Stimulated activated naive CD8-positive, alpha-beta T cell treated with anti-CD3 and anti-CD28 coated beads, Interleukin-15, Interleukin-2, amounts not matched to agents 100 U/mL and 50 U/mL, for 24 hours (primary cell): ENCODE measurements at regions not wholly inside any gene's neighbourhood (a gene's known extent, or its start where the extent isn't known, plus 50 kb on each side); places are given as distances from the start of the nearest gene placed in this dataset.

Source experiments
- ATAC-seq: fragments of 150-1000 bp; cut with Tn5 transposase; one replicate; pipeline ENCODE4 v1.10.0; 2021
- DNase-seq: peaks from one replicate; pipeline ENCODE4 v3.0.0; 2021

DNA sequence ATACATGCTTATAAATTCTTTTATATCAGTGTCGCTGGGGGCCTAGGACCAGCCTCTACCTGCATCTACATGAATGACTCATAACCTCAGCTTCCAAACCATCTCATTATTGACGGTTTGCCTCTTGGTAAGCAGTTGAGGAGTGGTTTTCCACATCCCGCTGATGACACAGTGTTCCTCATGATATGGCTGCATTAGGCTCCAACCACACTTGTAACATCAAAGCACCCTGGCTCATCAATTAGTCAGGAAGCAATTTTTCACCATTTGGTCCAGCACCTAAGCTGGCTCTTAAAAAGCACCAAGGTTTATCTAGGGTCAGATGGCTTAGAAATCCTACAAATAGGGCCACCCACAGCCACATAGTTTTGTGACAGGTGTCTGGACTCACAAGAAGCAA is 402.4 kb downstream of the ARHGEF28 start:
- no peak for ATAC-seq
- DNase-seq, result no peak

GRCh38 chr5:74027732-74028338 is 401.8 kb downstream of the ARHGEF28 start:
- DNase-seq (no peak), ATAC-seq (no peak)

DNA sequence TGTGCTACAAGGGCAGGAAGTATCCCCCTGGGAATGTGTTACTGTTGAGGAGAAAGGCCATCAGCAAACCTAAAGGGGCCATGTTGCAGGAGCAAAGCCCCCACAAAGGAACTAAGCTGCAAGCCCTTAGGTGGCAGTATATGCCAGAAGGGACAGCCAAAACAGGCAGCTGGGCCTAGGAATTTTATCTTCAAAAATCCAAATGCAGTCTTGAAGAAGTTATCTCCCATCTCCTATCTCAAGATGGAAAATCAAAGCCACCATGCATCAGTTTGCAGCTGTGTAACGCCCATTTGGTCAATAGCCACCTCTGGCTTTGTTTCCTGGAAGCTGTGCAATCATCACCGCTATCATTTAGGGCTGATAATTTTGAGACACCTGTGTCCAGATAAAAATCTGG is 400.3 kb downstream of the ARHGEF28 start:
- ATAC-seq, result no peak
- no peak for DNase-seq

DNA sequence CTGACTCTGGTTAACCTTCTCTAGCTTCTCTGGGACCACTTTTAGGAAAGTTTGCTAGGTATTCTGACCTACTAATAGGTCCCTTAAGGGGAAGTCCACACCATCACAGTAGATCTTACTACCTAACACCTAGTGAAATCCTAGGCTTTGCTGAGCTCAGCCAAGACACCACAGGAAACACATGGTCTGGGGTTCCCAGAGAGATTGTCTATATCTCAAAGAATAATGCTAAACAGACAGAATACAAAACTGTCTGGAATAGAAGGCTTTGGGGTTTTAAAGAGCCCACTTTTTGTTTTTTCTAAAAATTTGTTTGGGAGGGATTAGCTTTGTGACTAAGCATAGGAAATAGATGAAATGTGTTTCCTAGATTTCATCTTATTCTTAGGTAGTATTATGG is 395.1 kb downstream of the ARHGEF28 start:
- no peak for ATAC-seq
- DNase-seq, result no peak

DNA sequence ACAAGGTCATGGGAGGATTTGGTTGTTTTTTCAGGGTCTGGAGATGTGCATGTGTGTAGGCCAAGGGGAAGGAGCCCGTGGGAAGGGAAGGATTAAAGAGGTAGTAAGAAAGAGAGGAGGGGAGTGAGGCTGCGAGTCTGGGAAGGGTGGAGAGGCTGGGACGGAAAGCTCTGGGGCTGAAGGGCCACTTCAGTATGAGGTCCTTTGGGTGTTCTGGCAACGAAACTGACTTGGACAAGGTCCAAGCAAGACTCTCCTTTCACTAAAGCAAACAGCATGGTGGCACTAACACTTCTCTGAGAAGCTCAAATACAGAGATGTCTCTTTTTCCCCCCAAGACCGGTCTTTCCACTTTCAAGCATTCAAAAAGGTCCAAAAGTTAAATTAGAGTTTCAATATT is 394.5 kb downstream of the ARHGEF28 start:
- DNase-seq (no peak), ATAC-seq (no peak)

DNA sequence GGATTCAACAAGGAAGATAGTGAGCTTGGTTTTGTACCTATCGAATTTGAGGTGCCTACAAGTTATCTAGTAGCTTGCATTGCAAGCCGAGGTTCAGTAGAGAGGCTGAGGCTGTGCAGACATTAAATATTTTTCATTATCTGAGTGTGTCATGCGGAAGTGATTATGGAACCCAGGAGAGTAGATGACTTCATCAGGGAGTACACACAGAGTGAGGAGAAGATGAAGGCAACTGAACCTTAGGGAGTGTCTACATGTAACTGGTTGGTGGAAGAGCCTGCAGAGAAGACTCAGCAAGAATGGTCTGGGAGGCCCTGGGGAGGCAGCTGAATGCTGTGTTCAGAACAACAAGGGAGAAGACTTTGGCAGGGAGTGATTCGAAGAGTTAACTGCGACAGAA is 393.9 kb downstream of the ARHGEF28 start:
- DNase-seq (no peak), ATAC-seq (no peak)

GRCh38 chr5:74017786-74018211 is 391.8 kb downstream of the ARHGEF28 start:
- DNase-seq (no peak), ATAC-seq (no peak)

DNA sequence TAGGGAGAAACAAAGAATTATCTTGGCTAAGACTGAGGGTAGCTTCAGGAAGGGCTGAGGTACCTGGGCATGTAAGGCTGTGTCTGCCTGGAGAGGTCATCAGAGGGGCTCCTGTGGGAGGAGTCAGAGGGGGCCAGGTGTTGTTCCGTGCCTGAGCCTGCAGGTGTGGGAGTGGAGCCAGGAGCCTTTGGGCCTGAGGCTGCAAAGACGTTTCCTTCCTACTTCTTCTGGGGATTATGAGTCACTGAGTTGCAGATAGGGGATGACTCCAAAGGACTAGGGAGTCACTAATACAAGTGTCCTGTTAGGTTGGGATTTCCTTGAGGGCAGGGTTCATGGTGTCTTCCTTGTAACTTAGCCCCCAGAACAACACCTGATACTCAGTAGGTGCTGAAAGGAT is 391.1 kb downstream of the ARHGEF28 start:
- ATAC-seq, result no peak
- no peak for DNase-seq

- ATAC-seq, result peak; percentile 32
- DNase-seq, result no peak
These were observed 390.4 kb downstream of the ARHGEF28 start for GRCh38 chr5:74016373-74016772.

- ATAC-seq (no peak), DNase-seq (no peak)
These were observed 389.7 kb downstream of the ARHGEF28 start for GRCh38 chr5:74015716-74016115.

GRCh38 chr5:74013222-74013621 is 387.2 kb downstream of the ARHGEF28 start:
- no peak for ATAC-seq

DNA sequence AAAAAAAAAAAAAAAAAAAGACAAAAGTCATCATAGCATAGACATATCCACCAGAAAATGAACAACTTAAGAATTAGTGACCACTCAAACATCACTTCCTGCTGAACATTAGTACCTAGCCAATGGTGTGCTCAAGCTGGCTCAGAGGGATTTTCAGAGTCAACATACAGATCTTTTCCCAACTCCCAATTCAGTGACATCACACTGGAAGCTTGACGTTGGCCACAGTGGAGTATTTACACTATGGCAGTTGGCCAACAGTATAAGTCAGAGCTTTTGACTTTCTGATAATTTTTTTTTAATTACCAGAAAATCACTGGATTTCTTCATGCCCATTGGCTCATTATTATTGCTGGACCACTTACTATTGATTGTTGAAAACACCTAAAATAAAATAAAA is 383.5 kb downstream of the ARHGEF28 start:
- no peak for DNase-seq
- no peak for ATAC-seq

More at GRCh38 chr5:74013222-74013621, 387.2 kb downstream of the ARHGEF28 start:
- no peak for DNase-seq

DNA sequence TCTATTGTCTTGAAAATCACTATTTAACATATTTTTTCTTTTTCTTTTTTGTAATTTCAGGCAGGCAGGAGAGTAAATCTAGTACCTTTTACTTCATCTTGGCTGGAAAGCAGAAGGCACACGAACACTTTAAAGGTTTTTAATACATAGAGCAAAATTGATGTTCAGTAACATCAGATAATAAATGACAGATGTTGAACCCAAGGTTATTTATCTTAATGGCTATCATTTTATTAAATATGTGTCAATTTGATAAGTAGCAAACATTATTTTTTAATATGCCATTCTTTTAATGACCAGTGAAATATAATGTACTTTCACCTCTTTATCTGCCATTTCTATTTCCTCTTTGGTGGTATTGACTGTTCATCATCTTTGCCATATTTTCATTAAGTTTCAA is 381.2 kb downstream of the ARHGEF28 start:
- no peak for ATAC-seq
- DNase-seq, result no peak

- ATAC-seq (no peak), DNase-seq (no peak)
These were observed 373.3 kb downstream of the ARHGEF28 start for GRCh38 chr5:73999297-73999696.

DNA sequence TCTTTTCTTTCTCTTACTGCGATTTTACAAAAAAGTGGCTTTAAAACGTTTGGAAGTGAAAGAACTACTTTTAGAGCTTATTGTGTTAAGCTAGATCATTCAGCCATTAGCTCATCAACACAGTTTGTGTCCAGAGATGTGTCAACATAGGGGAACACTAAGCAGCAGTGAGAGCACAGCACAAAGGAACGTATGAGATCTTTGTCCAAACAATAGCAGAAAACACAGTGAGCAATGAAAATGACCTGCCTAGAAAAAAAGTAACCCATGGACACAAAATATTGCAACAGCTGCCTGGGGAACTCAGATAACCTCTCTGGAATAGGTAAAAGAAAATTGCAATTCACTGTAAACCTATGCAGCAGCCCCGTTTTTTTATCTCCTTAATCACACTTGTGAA is 372.5 kb downstream of the ARHGEF28 start:
- ATAC-seq (no peak), DNase-seq (no peak)

- no peak for ATAC-seq
These were observed 372.0 kb downstream of the ARHGEF28 start for GRCh38 chr5:73997960-73998359.

GRCh38 chr5:73996151-73996755 is 370.3 kb downstream of the ARHGEF28 start:
- DNase-seq (no peak), ATAC-seq (no peak)

More at GRCh38 chr5:73997960-73998359, 372.0 kb downstream of the ARHGEF28 start:
- DNase-seq, result no peak

- DNase-seq, result no peak
- no peak for ATAC-seq
These were observed 369.0 kb downstream of the ARHGEF28 start for GRCh38 chr5:73994963-73995362.
